ENCODE measurements at regions not wholly inside any gene's neighbourhood (a gene's known extent, or its start where the extent isn't known, plus 50 kb on each side); places are given as distances from the start of the nearest gene placed in this dataset.

GRCh38 chr11:112363527-112363926 is 102.9 kb upstream of the PLET1 start (continued):
- TF ChIP-seq CHD7 (IDR thresholded peaks at IDR 0.05; ENCODE audit: insufficient replicate concordance, low read length) (no peak), CTCF (IDR thresholded peaks at IDR 0.05; ENCODE audit: control extremely low read depth in 1 of 3, insufficient read depth in 1 of 3, low read depth in 1 of 3, low read length in 3 of 3) (no peak), MAFK (IDR thresholded peaks at IDR 0.05; ENCODE audit: low read depth, low read length) (no peak), ATF3 (IDR thresholded peaks at IDR 0.05; ENCODE audit: insufficient read depth, low read depth, low read length) (no peak), YY1 (IDR thresholded peaks at IDR 0.05; ENCODE audit: low read depth, low read length) (no peak), TAF7 (optimal IDR thresholded peaks at IDR 0.05; ENCODE audit: borderline replicate concordance, low read depth, low read length) (no peak), TAF1 (IDR thresholded peaks at IDR 0.05; ENCODE audit: low read depth, low read length) (no peak), GABPA (IDR thresholded peaks at IDR 0.05; ENCODE audit: borderline replicate concordance, insufficient read depth, low read length) (no peak), NANOG (IDR thresholded peaks at IDR 0.05; ENCODE audit: insufficient read depth, low read depth, low read length, poor library complexity, severe bottlenecking) (no peak)

Data from H1 (cell line).